CD4-positive, alpha-beta T cell (primary cell): ENCODE measurements at regions not wholly inside any gene's neighbourhood (a gene's known extent, or its start where the extent isn't known, plus 50 kb on each side); places are given as distances from the start of the nearest gene placed in this dataset.

Experiments used
- ATAC-seq: fragments of 200-7000 bp; cut with Tn5 transposase; one replicate; pipeline ENCODE4 v1.10.0; 2022; ENCODE audit warnings: mild to moderate bottlenecking; ENCODE audit not compliant: poor library complexity
- CTCF ChIA-PET: fragments of 350-600 bp; sonication (Branson Sonifier 250); formaldehyde crosslinking; loops from one replicate; lab custom pipeline; 2021; ENCODE audit warnings: antibody characterized with exemption, inconsistent platforms; lab: Charles Lee
- POLR2A ChIA-PET: fragments of 350-600 bp; sonication (Branson Sonifier 250); formaldehyde crosslinking; loops from one replicate; lab custom pipeline; 2021; ENCODE audit warnings: antibody characterized with exemption, inconsistent platforms; lab: Charles Lee
- DNase-seq, 14 experiments: peaks; one replicate each; pipeline ENCODE4 v3.0.0-alpha.2; 2013 to 2020; ENCODE audit warnings: mixed read lengths in 2 of 14
- H3K27ac ChIP-seq, 2 donors: one replicate each; pipeline versions ENCODE4 v1.5.1 to v1.7.0; 2013; ENCODE audit warnings: low read length in 2 of 2, low read depth in 1 of 2, mild to moderate bottlenecking in 1 of 2
- H3K27me3 ChIP-seq, 2 experiments: 1 replicate in 1 of 2; 2 replicates in 1 of 2; pipeline versions ENCODE4 v1.6.1 to v1.7.0; 2013; ENCODE audit warnings: low read length in 2 of 2, control low read depth in 1 of 2, mild to moderate bottlenecking in 1 of 2, moderate library complexity in 1 of 2; ENCODE audit not compliant: insufficient read depth in 2 of 2, control insufficient read depth in 1 of 2
- H3K36me3 ChIP-seq: one replicate; pipeline ENCODE4 v1.6.1; 2013; ENCODE audit warnings: low read length, control low read depth; ENCODE audit not compliant: insufficient read depth
- H3K4me1 ChIP-seq: one replicate; pipeline ENCODE4 v1.6.1; 2013; ENCODE audit warnings: low read length, control low read depth; ENCODE audit not compliant: insufficient read depth
- H3K4me3 ChIP-seq: one replicate; pipeline ENCODE4 v1.5.1; 2013; ENCODE audit warnings: mild to moderate bottlenecking, low read length, moderate library complexity
- H3K9me3 ChIP-seq, 2 experiments: 1 replicate in 1 of 2; 2 replicates in 1 of 2; pipeline versions ENCODE4 v1.6.1 to v1.7.0; 2013; ENCODE audit warnings: low read length in 2 of 2, mild to moderate bottlenecking in 2 of 2, control low read depth in 1 of 2, moderate library complexity in 1 of 2; ENCODE audit not compliant: control insufficient read depth in 1 of 2, insufficient read depth in 1 of 2
- H3K27ac Mint-ChIP-seq: one replicate; pipeline ENCODE4 v1.8.0; 2020; ENCODE audit warnings: mixed read lengths
- H3K27me3 Mint-ChIP-seq: one replicate; pipeline ENCODE4 v1.8.0; 2021; ENCODE audit warnings: mixed read lengths
- H3K36me3 Mint-ChIP-seq: one replicate; pipeline ENCODE4 v1.8.0; 2021; ENCODE audit warnings: low read depth, mixed read lengths
- H3K4me1 Mint-ChIP-seq: one replicate; pipeline ENCODE4 v1.8.0; 2021; ENCODE audit warnings: low read depth, mixed read lengths
- H3K4me3 Mint-ChIP-seq: one replicate; pipeline ENCODE4 v1.8.0; 2020; ENCODE audit warnings: mild to moderate bottlenecking, mixed read lengths
- H3K9me3 Mint-ChIP-seq: one replicate; pipeline ENCODE4 v1.8.0; 2020; ENCODE audit warnings: mixed read lengths
- intact Hi-C, 2 experiments: fragments of 100-400 bp; cut with DNase I in 1 of 2; cut with micrococcal nuclease in 1 of 2; formaldehyde crosslinking; loops; one replicate each; pipeline versions ENCODE4 v1.15.1 to v1.9.0; 2023 to 2025; cut with DNase I, micrococcal nuclease
- TF ChIP-seq, protein P1 (sequence below): fragments of 200-600 bp; IDR thresholded peaks from one replicate; pipeline ENCODE4 v1.8.0; 2022; ENCODE audit warnings: antibody characterized with exemption, mild to moderate bottlenecking

DNA sequence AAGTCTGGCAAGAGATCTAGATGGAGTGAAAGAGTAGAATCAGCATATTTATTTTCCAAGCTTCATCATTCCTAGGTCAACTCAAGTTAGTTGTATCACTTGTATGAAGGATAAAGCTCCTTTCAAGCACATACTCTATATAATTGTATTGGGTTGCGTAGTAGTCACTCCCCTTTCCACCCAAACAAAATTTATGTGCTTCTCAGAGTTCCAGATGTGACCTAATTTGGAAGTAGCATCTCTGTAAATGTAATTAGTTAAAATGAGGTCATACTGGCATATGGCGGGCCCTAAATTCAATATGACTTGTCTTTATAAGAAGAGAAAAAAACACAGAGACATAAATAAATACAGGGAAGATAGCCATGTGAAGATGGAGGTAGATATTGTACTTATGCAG is 226.8 kb upstream of the CHORDC1 start:
- Mint-ChIP-seq H3K27me3 (no peaks in the 10 kb centered on the region), H3K4me3 (no peak overlapping the region), H3K27ac (no peak overlapping the region), H3K9me3 (no peaks in the 10 kb centered on the region), H3K36me3 (no peaks in the 10 kb centered on the region), H3K4me1 (peaks cover 12% of the 10 kb centered on the region)
- CTCF ChIA-PET: no interaction called here
- intact Hi-C loops: loop anchor here in 1 of 2 experiments (10.0 kb wide), 1 partner anchor 245 kb away; no protein-coding TSS in a partner anchor
- POLR2A ChIA-PET: no interaction called here
- Histone ChIP-seq H3K27ac (no peak overlapping the region), H3K9me3 (peaks cover 0 to 4% of the 10 kb centered on the region in 2 experiments), H3K27me3 (no peaks in the 10 kb centered on the region), H3K4me1 (no peaks in the 10 kb centered on the region), H3K4me3 (no peak overlapping the region), H3K36me3 (no peaks in the 10 kb centered on the region)
- DNase-seq (no peak), ATAC-seq (no peak)
- TF ChIP-seq, protein P1, sequence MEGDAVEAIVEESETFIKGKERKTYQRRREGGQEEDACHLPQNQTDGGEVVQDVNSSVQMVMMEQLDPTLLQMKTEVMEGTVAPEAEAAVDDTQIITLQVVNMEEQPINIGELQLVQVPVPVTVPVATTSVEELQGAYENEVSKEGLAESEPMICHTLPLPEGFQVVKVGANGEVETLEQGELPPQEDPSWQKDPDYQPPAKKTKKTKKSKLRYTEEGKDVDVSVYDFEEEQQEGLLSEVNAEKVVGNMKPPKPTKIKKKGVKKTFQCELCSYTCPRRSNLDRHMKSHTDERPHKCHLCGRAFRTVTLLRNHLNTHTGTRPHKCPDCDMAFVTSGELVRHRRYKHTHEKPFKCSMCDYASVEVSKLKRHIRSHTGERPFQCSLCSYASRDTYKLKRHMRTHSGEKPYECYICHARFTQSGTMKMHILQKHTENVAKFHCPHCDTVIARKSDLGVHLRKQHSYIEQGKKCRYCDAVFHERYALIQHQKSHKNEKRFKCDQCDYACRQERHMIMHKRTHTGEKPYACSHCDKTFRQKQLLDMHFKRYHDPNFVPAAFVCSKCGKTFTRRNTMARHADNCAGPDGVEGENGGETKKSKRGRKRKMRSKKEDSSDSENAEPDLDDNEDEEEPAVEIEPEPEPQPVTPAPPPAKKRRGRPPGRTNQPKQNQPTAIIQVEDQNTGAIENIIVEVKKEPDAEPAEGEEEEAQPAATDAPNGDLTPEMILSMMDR: no peak

DNA sequence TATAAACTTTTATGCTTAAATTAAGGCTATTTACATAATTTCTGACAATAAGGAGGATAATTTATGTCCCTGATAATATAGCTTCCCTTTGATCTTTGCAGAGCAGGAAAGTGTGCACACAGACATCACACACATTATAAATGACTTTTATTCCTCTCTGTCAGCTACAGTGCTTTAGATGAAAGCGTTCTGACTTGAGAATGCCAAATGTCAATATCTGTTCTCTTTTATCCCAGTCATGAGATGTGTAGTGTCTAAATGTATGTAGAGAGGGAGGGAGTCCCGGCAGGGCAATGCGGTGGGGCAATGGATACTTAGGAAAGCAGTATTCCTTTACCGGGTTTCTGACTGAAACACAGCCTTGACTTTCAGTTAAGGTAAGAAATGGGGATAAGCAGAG is 225.4 kb upstream of the CHORDC1 start:
- Mint-ChIP-seq H3K9me3 (no peaks in the 10 kb centered on the region), H3K4me3 (no peak overlapping the region), H3K36me3 (no peaks in the 10 kb centered on the region), H3K27me3 (no peaks in the 10 kb centered on the region), H3K4me1 (peaks cover 12% of the 10 kb centered on the region), H3K27ac (no peak overlapping the region)
- no peak overlapping the region for H3K27ac ChIP-seq
- ChIA-PET POLR2A (no interaction called here), CTCF (no interaction called here)
- H3K9me3 ChIP-seq: peaks cover 0 to 4% of the 10 kb centered on the region in 2 experiments
- TF ChIP-seq, protein P1: no peak
- no peaks in the 10 kb centered on the region for H3K36me3 ChIP-seq
- H3K4me3 ChIP-seq: no peak overlapping the region
- intact Hi-C loops: no loop called here
- no peaks in the 10 kb centered on the region for H3K27me3 ChIP-seq
- no peak for ATAC-seq
- DNase-seq: no peak
- H3K4me1 ChIP-seq: no peaks in the 10 kb centered on the region

DNA sequence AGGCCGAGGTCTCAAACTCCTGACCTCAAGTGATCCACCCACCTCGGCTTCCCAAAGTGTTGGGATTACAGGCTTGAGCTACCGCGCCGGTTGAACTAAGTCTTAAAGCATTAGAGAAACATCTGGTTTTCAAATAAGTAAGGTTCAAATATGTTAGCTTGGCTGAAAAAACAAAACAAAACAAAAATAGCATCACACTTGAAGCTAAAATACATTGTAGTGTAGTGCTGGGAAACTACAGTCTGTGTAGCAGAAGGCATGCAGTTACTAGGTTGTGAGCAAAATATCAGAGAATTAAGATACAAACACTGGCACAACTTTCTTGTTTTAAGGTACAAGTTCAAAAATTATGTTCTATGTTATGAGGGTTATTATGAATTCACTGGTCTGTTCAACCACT is 224.8 kb upstream of the CHORDC1 start:
- DNase-seq: no peak
- Mint-ChIP-seq H3K4me1 (peaks cover 12% of the 10 kb centered on the region), H3K27ac (no peak overlapping the region), H3K36me3 (no peaks in the 10 kb centered on the region), H3K27me3 (no peaks in the 10 kb centered on the region), H3K9me3 (no peaks in the 10 kb centered on the region), H3K4me3 (no peak overlapping the region)
- no peaks in the 10 kb centered on the region for H3K36me3 ChIP-seq
- TF ChIP-seq, protein P1: no peak
- ChIA-PET CTCF (no interaction called here), POLR2A (no interaction called here)
- ATAC-seq: no peak
- intact Hi-C loops: no loop called here
- H3K4me1 ChIP-seq: no peaks in the 10 kb centered on the region
- no peak overlapping the region for H3K4me3 ChIP-seq
- H3K27ac ChIP-seq: no peak overlapping the region
- no peaks in the 10 kb centered on the region for H3K27me3 ChIP-seq
- H3K9me3 ChIP-seq: peaks cover 0 to under 1% of the 10 kb centered on the region in 2 experiments
